HG03439 (cell line): ENCODE measurements at regions not wholly inside any gene's neighbourhood (a gene's known extent, or its start where the extent isn't known, plus 50 kb on each side); places are given as distances from the start of the nearest gene placed in this dataset.

Experiments
- ATAC-seq: cut with Tn5 transposase; IDR thresholded peaks from one replicate; pipeline ENCODE4 v1.9.1; 2021; ENCODE audit warnings: mild to moderate bottlenecking, moderate library complexity; ENCODE audit not compliant: unreplicated experiment

- ATAC-seq, result no peak
Observed at GRCh38 chr2:187920511-187920910, 366.3 kb upstream of the TFPI start.

- no peak for ATAC-seq
Observed at GRCh38 chr2:187922846-187923245, 368.6 kb upstream of the TFPI start.

GRCh38 chr2:187924293-187924692 is 367.4 kb upstream of the GULP1 start:
- no peak for ATAC-seq

GRCh38 chr2:187934236-187934635 is 357.4 kb upstream of the GULP1 start:
- ATAC-seq, result no peak

GRCh38 chr2:187934692-187935091 is 357.0 kb upstream of the GULP1 start:
- ATAC-seq, result no peak

GRCh38 chr2:187935126-187935525 is 356.5 kb upstream of the GULP1 start:
- no peak for ATAC-seq

- ATAC-seq, result no peak
Observed at GRCh38 chr2:187936228-187936627, 355.4 kb upstream of the GULP1 start.

GRCh38 chr2:187939180-187939579 is 352.5 kb upstream of the GULP1 start:
- ATAC-seq, result no peak

- no peak for ATAC-seq
Observed at GRCh38 chr2:187942876-187943275, 348.8 kb upstream of the GULP1 start.

GRCh38 chr2:187943772-187944369 is 347.8 kb upstream of the GULP1 start:
- no peak for ATAC-seq

GRCh38 chr2:187949859-187950258 is 341.8 kb upstream of the GULP1 start:
- no peak for ATAC-seq

- ATAC-seq, result no peak
Observed at GRCh38 chr2:187951470-187952218, 340.0 kb upstream of the GULP1 start.

GRCh38 chr2:187956906-187957534 is 334.7 kb upstream of the GULP1 start:
- no peak for ATAC-seq

- ATAC-seq, result no peak
Observed at GRCh38 chr2:187959821-187960220, 331.9 kb upstream of the GULP1 start.

- ATAC-seq, result no peak
Observed at GRCh38 chr2:187962538-187962937, 329.1 kb upstream of the GULP1 start.

GRCh38 chr2:187964746-187965145 is 326.9 kb upstream of the GULP1 start:
- no peak for ATAC-seq

- ATAC-seq, result no peak
Observed at GRCh38 chr2:187966924-187967323, 324.8 kb upstream of the GULP1 start.

- no peak for ATAC-seq
Observed at GRCh38 chr2:187971893-187972292, 319.8 kb upstream of the GULP1 start.

- ATAC-seq, result no peak
Observed at GRCh38 chr2:187976259-187976985, 315.3 kb upstream of the GULP1 start.

- ATAC-seq, result no peak
Observed at GRCh38 chr2:187976986-187977333, 314.7 kb upstream of the GULP1 start.

GRCh38 chr2:187978356-187978755 is 313.3 kb upstream of the GULP1 start:
- ATAC-seq, result no peak

GRCh38 chr2:187982668-187983067 is 309.0 kb upstream of the GULP1 start:
- peak; percentile 94 for ATAC-seq
